ENCODE measurements at regions not wholly inside any gene's neighbourhood (a gene's known extent, or its start where the extent isn't known, plus 50 kb on each side); places are given as distances from the start of the nearest gene placed in this dataset.
"Not testable (repeated sequence)": the region's sequence is repeated elsewhere in the genome, so short reads cannot be mapped to it uniquely, and the experiment has no call there.

DNA sequence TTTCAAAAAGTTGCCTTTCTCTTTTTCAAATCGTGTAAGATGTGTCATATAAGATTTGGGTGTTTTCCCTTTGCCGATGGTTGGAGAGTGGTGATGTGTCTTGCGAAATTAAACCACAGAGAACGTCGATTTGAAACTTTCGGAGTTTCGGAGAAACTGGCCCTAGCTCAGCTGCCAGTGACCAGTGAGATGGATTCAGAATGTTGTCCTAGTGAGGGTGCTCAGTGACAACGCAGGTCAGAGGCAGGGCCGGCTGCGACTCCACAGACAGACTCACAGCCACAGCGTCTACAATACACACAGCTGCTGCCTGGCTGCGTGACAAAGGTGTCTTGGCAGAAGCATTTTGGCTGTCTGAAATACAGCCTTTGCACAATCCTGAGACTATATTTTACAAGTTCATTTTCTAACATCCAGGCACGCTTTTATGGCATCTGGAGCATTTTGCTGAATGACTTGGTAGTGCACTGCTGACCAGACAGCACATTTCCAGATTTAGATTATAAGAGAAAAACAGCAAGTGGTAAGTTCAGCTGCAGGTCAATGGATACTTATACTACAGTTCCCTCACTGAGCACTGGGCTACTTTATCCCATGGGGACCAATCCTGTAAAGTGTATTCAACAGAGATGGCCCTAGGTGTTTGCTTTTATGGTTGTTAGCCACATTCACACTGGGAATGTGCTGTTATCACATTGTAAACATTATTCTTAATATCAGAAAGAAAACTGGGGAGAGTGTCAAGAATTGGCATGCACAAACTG lies 207.5 kb downstream of the KCNRG start:
- no peak for DNase-seq (ENCODE audit: low read depth in 4 of 4, low spot score in 3 of 4)

- no peak for DNase-seq (ENCODE audit: low read depth in 4 of 4, low spot score in 3 of 4)
Measured at GRCh38 chr13:50224534-50224933, 209.3 kb downstream of the KCNRG start.

GRCh38 chr13:50225193-50226155 lies 210.2 kb downstream of the KCNRG start:
- no peak for DNase-seq (ENCODE audit: low read depth in 4 of 4, low spot score in 3 of 4)

DNA sequence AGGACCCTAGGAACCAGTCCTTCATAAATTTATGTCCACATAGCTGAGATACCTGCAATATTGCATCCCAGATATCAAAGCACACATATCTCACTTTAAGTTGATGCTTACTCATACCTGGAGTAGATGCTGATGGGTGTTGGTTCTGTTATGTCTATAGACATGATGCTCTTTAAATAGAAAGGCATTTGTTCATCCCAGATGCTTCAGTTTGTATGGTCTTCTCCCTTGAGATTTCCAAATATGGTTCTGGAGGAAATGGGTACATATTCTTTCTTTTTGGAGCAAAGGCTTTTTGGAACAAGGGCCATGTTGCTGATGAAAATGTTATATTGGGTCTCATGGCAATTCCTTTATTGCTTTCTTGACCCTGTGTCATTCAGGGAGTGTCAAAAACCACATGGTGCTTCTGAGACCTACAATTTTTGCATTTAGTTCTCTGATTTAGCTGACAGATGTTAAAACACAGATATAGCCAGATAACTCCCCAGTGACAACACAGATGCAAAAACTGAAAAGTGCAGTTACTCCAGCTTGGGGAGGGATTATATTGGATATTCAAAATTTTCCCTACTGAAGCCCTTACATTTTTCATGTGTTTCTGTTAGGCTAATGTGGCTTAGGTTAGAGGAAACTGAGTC lies 211.4 kb downstream of the KCNRG start:
- no peak for DNase-seq (ENCODE audit: low read depth in 4 of 4, low spot score in 3 of 4)

GRCh38 chr13:50227361-50227760 lies 212.1 kb downstream of the KCNRG start:
- no peak for DNase-seq (ENCODE audit: low read depth in 4 of 4, low spot score in 3 of 4)

GRCh38 chr13:50228527-50228926 lies 213.3 kb downstream of the KCNRG start:
- DNase-seq (ENCODE audit: low read depth in 4 of 4, low spot score in 3 of 4): no peak

DNA sequence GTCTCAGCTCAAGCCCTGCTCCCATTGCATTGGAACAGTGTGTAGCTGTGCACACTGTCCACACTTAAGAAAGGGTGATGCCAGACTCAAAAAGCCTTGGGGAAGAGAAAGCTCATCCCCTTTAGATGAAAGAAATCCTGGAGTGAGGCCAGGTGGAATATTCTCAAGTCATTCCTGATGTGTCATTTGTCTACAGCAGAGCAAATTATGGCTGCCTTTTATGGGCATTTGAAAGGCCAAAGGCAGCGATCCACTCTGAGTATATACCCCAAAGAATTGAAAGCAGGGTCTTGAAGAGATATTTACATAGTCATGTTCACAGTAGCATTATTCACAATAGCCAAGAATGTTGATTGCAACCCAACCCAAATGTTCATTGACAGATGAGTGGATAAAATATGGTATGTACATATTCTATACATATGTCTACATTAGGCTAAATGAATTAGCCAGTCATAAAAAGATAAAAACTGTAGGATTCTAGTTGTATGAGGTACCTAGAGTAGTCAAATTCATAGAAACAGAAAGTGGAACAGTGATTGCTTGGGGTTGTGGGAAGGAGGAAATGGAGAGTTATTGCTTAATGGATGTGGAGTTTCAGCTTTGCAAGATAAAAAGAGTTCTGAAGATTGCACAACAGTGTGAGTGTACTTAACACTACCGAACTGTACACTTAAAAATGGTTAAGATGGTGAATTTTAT lies 214.9 kb downstream of the KCNRG start:
- no peak for DNase-seq (ENCODE audit: low read depth in 4 of 4, low spot score in 3 of 4)

- DNase-seq (ENCODE audit: low read depth in 4 of 4, low spot score in 3 of 4): no peak
Measured at GRCh38 chr13:50230662-50230978, 215.4 kb downstream of the KCNRG start.

DNA sequence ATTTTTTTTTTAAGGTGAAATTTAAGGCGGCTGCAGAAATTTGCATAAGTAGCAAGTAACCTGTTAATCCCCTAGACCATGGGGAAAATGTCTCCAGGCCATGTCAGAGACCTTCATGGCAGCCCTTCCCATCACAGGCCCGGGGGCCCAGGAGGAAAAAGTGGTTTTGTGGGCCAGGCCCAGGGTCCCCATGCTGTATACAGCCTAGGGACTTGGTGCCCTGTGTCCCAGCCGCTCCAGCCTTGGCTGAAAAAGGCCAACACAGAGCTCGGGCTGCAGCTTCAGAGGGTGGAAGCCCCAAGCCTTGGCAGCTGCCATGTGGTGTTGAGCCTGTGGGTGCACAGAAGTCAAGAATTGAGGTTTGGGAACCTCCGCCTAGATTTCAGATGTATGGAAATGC lies 218.3 kb downstream of the KCNRG start:
- not testable (repeated sequence) for DNase-seq (ENCODE audit: low read depth in 4 of 4, low spot score in 3 of 4)

DNA sequence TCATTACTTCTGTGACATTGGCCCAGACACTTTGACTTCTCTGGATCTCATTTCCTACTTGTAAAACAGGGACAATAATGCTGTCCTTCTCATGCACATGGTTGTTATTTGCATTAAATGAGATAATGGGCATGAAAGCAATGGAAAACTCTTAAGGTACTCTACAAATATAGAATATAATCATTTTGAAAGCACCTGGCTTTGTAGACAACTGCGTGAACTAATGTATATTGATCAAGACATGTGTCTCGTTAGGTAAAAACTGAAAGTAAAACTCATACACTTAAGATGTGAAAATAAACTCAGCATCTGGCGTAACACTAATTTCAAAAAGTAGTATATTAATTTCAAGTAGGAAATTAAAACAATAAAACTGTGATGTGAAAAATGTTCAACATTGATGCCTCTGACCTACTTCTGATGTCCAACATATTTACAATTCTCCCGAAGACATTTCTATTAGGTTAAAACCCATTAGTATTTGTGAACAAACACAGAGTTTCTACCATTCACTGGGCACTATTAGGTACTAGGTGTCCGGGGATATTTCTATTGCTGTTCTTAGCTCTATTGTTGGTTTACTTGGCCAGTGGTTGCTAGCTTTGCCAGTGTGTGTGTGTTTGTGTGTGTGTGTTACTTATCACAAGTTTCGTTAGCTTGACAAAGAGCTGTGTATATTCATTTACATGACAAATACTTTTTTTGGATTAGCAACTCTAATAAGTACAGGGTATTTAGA lies 220.5 kb downstream of the KCNRG start:
- no peak for DNase-seq (ENCODE audit: low read depth in 4 of 4, low spot score in 3 of 4)

GRCh38 chr13:50236898-50237318 lies 221.7 kb downstream of the KCNRG start:
- DNase-seq (ENCODE audit: low read depth in 4 of 4, low spot score in 3 of 4): no peak

DNA sequence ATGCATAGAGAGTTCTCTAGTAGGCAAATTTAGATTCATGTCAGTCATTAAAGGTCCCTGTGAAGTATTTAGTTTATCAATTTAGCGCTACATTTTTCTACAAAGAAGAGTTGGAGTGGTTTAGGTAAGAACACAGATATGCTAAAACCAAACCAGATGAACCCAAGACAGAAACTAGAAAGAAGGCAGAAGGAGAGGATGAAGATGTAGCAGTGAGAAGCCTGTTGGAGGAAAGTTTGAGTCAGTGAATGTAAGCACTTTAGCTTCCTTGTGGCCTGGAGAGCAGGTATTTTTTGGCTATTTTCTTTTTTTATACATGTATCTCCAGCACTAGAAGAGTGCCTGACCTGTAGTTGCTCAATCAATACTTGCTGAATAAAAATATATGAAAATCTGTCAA lies 223.7 kb downstream of the KCNRG start:
- no peak for DNase-seq (ENCODE audit: low read depth in 4 of 4, low spot score in 3 of 4)

DNA sequence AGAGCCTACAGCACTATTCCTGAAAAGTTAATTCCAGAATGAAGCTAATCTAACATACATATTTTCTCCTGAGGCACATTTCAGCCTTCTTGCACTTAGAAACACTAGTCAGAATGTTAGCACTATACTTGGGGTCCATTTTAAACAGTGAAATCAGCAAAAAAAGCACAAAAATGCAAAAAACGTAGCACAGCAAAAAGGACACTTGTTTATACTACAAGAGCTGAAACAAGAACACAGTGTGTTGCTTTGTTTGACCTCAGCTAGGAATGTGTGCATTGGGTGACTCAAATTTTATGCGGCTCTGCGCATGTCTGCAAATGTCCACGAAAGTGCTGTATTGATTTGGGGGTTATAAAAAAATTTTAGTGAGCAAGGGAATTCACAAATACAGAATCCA lies 226.2 kb downstream of the KCNRG start:
- DNase-seq (ENCODE audit: low read depth in 4 of 4, low spot score in 3 of 4): no peak

DNA sequence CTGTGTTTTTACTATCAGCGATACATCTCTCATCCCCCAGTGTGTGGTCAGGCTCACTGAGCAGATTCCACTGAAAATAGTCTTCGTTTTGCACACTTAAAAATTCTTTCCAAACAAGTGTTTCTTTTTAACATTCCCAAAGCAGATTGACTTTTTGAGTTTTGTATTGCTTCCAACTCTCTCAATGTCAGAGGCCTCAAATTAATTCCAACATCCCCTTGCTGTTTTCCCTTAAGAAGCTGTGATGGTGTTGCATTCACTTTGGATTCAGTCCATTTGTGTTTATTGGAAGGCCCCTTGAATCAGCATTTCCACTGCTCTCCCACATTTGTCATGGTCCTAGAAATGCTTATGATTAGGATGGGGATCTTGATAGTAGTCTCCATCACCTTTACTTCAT lies 228.7 kb downstream of the KCNRG start:
- DNase-seq (ENCODE audit: low read depth in 4 of 4, low spot score in 3 of 4): no peak

- DNase-seq (ENCODE audit: low read depth in 4 of 4, low spot score in 3 of 4): no peak
Measured at GRCh38 chr13:50244355-50244712, 229.1 kb downstream of the KCNRG start.

- DNase-seq (ENCODE audit: low read depth in 4 of 4, low spot score in 3 of 4): no peak
Measured at GRCh38 chr13:50244713-50245574, 229.7 kb downstream of the KCNRG start.

DNA sequence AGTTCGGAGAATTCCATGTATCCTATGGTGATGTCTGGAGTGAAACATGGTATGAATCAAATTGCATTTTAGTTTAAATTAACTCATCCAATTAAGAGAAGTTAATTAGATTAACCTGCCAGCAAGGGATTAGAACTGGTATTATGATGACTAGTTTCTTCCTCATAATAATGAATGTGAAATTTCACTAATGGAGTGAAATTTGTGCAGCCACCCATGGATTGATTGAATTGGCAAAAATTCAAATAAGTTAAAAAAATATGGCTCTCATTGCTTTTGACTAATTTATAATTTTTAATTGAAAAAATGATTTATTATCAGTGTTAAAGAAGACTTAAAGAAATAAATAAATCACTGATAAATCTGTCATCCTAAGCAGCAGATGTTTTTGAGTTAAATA lies 232.0 kb downstream of the KCNRG start:
- DNase-seq (ENCODE audit: low read depth in 4 of 4, low spot score in 3 of 4): no peak

GRCh38 chr13:50248516-50249143 lies 233.4 kb downstream of the KCNRG start:
- no peak for DNase-seq (ENCODE audit: low read depth in 4 of 4, low spot score in 3 of 4)

GRCh38 chr13:50249144-50249521 lies 233.9 kb downstream of the KCNRG start:
- no peak for DNase-seq (ENCODE audit: low read depth in 4 of 4, low spot score in 3 of 4)

Data from left renal pelvis (tissue), 4 donors.